ENCODE measurements at regions not wholly inside any gene's neighbourhood (a gene's known extent, or its start where the extent isn't known, plus 50 kb on each side); places are given as distances from the start of the nearest gene placed in this dataset.

GRCh38 chr7:23973264-23973663, 263.2 kb downstream of the STK31 start:
- no peak for DNase-seq

GRCh38 chr7:23980081-23980480, 270.1 kb downstream of the STK31 start:
- no peak for DNase-seq

GRCh38 chr7:23981314-23981713, 271.3 kb downstream of the STK31 start:
- no peak for DNase-seq

- DNase-seq, result no peak
These were observed 271.7 kb downstream of the STK31 start for GRCh38 chr7:23981758-23982157.

- no peak for DNase-seq
These were observed 278.5 kb upstream of the NPY start for GRCh38 chr7:24005517-24005916.

GRCh38 chr7:24010495-24010894, 273.5 kb upstream of the NPY start:
- DNase-seq, result no peak

GRCh38 chr7:24017519-24017918, 266.5 kb upstream of the NPY start:
- no peak for DNase-seq

GRCh38 chr7:24018331-24018730, 265.7 kb upstream of the NPY start:
- no peak for DNase-seq

GRCh38 chr7:24019841-24020240, 264.1 kb upstream of the NPY start:
- no peak for DNase-seq

- DNase-seq, result peak in 1 of 3 donors; percentile 42
These were observed 259.5 kb upstream of the NPY start for GRCh38 chr7:24024276-24025068.

GRCh38 chr7:24025094-24025493, 258.9 kb upstream of the NPY start:
- no peak for DNase-seq

- DNase-seq, result no peak
These were observed 258.2 kb upstream of the NPY start for GRCh38 chr7:24025765-24026164.

GRCh38 chr7:24026351-24026750, 257.6 kb upstream of the NPY start:
- DNase-seq, result no peak

- no peak for DNase-seq
These were observed 254.9 kb upstream of the NPY start for GRCh38 chr7:24029068-24029467.

- DNase-seq, result no peak
These were observed 249.7 kb upstream of the NPY start for GRCh38 chr7:24034251-24034650.

GRCh38 chr7:24035366-24036032, 248.5 kb upstream of the NPY start:
- no peak for DNase-seq

- no peak for DNase-seq
These were observed 248.0 kb upstream of the NPY start for GRCh38 chr7:24036033-24036412.

GRCh38 chr7:24038993-24039392, 245.0 kb upstream of the NPY start:
- no peak for DNase-seq

GRCh38 chr7:24039991-24040624, 243.9 kb upstream of the NPY start:
- no peak for DNase-seq

- DNase-seq, result no peak
These were observed 242.0 kb upstream of the NPY start for GRCh38 chr7:24042028-24042427.

GRCh38 chr7:24049296-24049695, 234.7 kb upstream of the NPY start:
- no peak for DNase-seq

GRCh38 chr7:24050991-24051560, 232.9 kb upstream of the NPY start:
- DNase-seq, result no peak

- DNase-seq, result no peak
These were observed 232.3 kb upstream of the NPY start for GRCh38 chr7:24051651-24052050.
